ENCODE measurements at regions not wholly inside any gene's neighbourhood (a gene's known extent, or its start where the extent isn't known, plus 50 kb on each side); places are given as distances from the start of the nearest gene placed in this dataset.
"Not testable (repeated sequence)": the region's sequence is repeated elsewhere in the genome, so short reads cannot be mapped to it uniquely, and the experiment has no call there.

GRCh38 chr12:131655469-131656174 is 55.3 kb upstream of the SFSWAP start:
- TF ChIP-seq POLR2A (IDR thresholded peaks at IDR 0.05; ENCODE audit: low read length); GATA1 (IDR thresholded peaks at IDR 0.05; ENCODE audit: low read depth, low read length): not testable (repeated sequence)
